ENCODE measurements at regions not wholly inside any gene's neighbourhood (a gene's known extent, or its start where the extent isn't known, plus 50 kb on each side); places are given as distances from the start of the nearest gene placed in this dataset.

GRCh38 chr10:110430340-110431273, 67.1 kb upstream of the DUSP5 start:
- TF ChIP-seq TAF1 (conservative IDR thresholded peaks at IDR 0.05) (no peak), GABPA (IDR thresholded peaks at IDR 0.05 in 1 of 2, conservative IDR thresholded peaks at IDR 0.05 in 1 of 2) (no peak), HNF4A (conservative IDR thresholded peaks at IDR 0.05) (peak; percentile 46 to 71), CTCF (IDR thresholded peaks at IDR 0.05; ENCODE audit: low read depth, low read length, missing input control) (no peak), JUND (IDR thresholded peaks at IDR 0.05) (no peak), RAD21 (IDR thresholded peaks at IDR 0.05) (peak in 1 of 2 donors; percentile 26), EGR1 (IDR thresholded peaks at IDR 0.05; ENCODE audit: low read depth in 2 of 2) (no peak), NR2F2 (IDR thresholded peaks at IDR 0.05) (no peak), HNF4G (IDR thresholded peaks at IDR 0.05) (no peak), REST (IDR thresholded peaks at IDR 0.05) (no peak), ZBTB33 (IDR thresholded peaks at IDR 0.05) (no peak), MAX (IDR thresholded peaks at IDR 0.05) (no peak), SP1 (IDR thresholded peaks at IDR 0.05) (peak; percentile 21)

Measured in liver (tissue), 3 donors.